ENCODE measurements at regions not wholly inside any gene's neighbourhood (a gene's known extent, or its start where the extent isn't known, plus 50 kb on each side); places are given as distances from the start of the nearest gene placed in this dataset.

DNA sequence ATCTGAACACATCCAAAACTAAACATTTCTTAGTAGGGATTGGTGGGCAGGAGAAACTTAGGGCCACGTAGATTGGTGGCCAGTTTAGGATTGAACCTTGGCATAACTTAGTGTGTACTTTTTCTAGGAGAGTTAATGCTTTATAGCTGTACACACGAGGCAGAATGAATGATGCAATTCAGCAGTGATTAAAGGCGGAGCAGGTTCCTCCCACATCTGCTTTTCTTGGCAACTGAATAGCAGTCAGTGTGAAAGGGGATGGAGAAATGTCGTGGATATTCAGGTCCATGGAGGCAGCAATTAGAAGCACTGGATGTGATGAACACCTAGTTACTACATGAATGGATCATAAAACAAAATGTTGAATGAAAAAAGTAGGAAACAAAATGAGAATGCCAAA, 493.8 kb downstream of the FUT8 start:
- H3K4me1 ChIP-seq (ENCODE audit: low read length) = no peaks in the 10 kb centered on the region
- no peak for DNase-seq
- H3K27ac ChIP-seq (ENCODE audit: low read length) = no peak overlapping the region
- TF ChIP-seq CTCF (IDR thresholded peaks at IDR 0.05; ENCODE audit: low read length) (no peak), EZH2 (optimal IDR thresholded peaks at IDR 0.05; ENCODE audit: low read depth, low read length) (no peak), EZH2phosphoT487 (IDR thresholded peaks at IDR 0.05; ENCODE audit: low read length) (no peak)
- no peak overlapping the region for H3K4me3 ChIP-seq (ENCODE audit: low read length)
- H3K27me3 ChIP-seq (replicated peaks; ENCODE audit: insufficient read depth, low read length) = no peaks in the 10 kb centered on the region
- H3K9me3 ChIP-seq (replicated peaks; ENCODE audit: insufficient read depth, low read length) = no peaks in the 10 kb centered on the region
- no peaks in the 10 kb centered on the region for H3K9me2 ChIP-seq (replicated peaks; ENCODE audit: insufficient read depth, low read length)
- H3F3A ChIP-seq (ENCODE audit: insufficient read depth, low read length) = no peaks in the 10 kb centered on the region
- H4K20me1 ChIP-seq (ENCODE audit: insufficient read depth, low read length) = no peaks in the 10 kb centered on the region
- H3K79me2 ChIP-seq (ENCODE audit: low read length) = no peaks in the 10 kb centered on the region
- H3K9ac ChIP-seq (ENCODE audit: low read length) = no peak overlapping the region
- H3K36me3 ChIP-seq (replicated peaks; ENCODE audit: insufficient read depth, low read length) = no peaks in the 10 kb centered on the region
- no peak overlapping the region for H2AFZ ChIP-seq (ENCODE audit: low read length)
- H3K4me2 ChIP-seq (ENCODE audit: low read depth, low read length) = no peak overlapping the region

GRCh38 chr14:65906948-65907347, 494.4 kb downstream of the FUT8 start:
- Histone ChIP-seq H2AFZ (ENCODE audit: low read length) (no peak overlapping the region), H3K9ac (ENCODE audit: low read length) (no peak overlapping the region), H3K36me3 (replicated peaks; ENCODE audit: insufficient read depth, low read length) (no peaks in the 10 kb centered on the region), H3K4me2 (ENCODE audit: low read depth, low read length) (no peak overlapping the region), H3K79me2 (ENCODE audit: low read length) (no peaks in the 10 kb centered on the region), H3K4me3 (ENCODE audit: low read length) (no peak overlapping the region), H3K4me1 (ENCODE audit: low read length) (no peaks in the 10 kb centered on the region), H3F3A (ENCODE audit: insufficient read depth, low read length) (no peaks in the 10 kb centered on the region), H3K9me3 (replicated peaks; ENCODE audit: insufficient read depth, low read length) (no peaks in the 10 kb centered on the region), H3K9me2 (replicated peaks; ENCODE audit: insufficient read depth, low read length) (no peaks in the 10 kb centered on the region), H4K20me1 (ENCODE audit: insufficient read depth, low read length) (no peaks in the 10 kb centered on the region), H3K27me3 (replicated peaks; ENCODE audit: insufficient read depth, low read length) (no peaks in the 10 kb centered on the region), H3K27ac (ENCODE audit: low read length) (no peak overlapping the region)
- DNase-seq = no peak
- TF ChIP-seq EZH2phosphoT487 (IDR thresholded peaks at IDR 0.05; ENCODE audit: low read length) (no peak), EZH2 (optimal IDR thresholded peaks at IDR 0.05; ENCODE audit: low read depth, low read length) (no peak), CTCF (IDR thresholded peaks at IDR 0.05; ENCODE audit: low read length) (no peak)

- Histone ChIP-seq H2AFZ (ENCODE audit: low read length) (no peak overlapping the region), H3K9ac (ENCODE audit: low read length) (no peak overlapping the region), H4K20me1 (ENCODE audit: insufficient read depth, low read length) (no peaks in the 10 kb centered on the region), H3K4me1 (ENCODE audit: low read length) (no peaks in the 10 kb centered on the region), H3K9me3 (replicated peaks; ENCODE audit: insufficient read depth, low read length) (no peaks in the 10 kb centered on the region), H3F3A (ENCODE audit: insufficient read depth, low read length) (no peaks in the 10 kb centered on the region), H3K9me2 (replicated peaks; ENCODE audit: insufficient read depth, low read length) (no peaks in the 10 kb centered on the region), H3K4me2 (ENCODE audit: low read depth, low read length) (no peak overlapping the region), H3K27me3 (replicated peaks; ENCODE audit: insufficient read depth, low read length) (no peaks in the 10 kb centered on the region), H3K79me2 (ENCODE audit: low read length) (no peaks in the 10 kb centered on the region), H3K4me3 (ENCODE audit: low read length) (no peak overlapping the region), H3K27ac (ENCODE audit: low read length) (no peak overlapping the region), H3K36me3 (replicated peaks; ENCODE audit: insufficient read depth, low read length) (no peaks in the 10 kb centered on the region)
- TF ChIP-seq EZH2phosphoT487 (IDR thresholded peaks at IDR 0.05; ENCODE audit: low read length) = no peak
- no peak for DNase-seq
Observed at GRCh38 chr14:65910108-65910786, 497.7 kb downstream of the FUT8 start.

GRCh38 chr14:65915125-65915524, 502.6 kb downstream of the FUT8 start:
- Histone ChIP-seq H3K27ac (ENCODE audit: low read length) (no peak overlapping the region), H3K79me2 (ENCODE audit: low read length) (no peaks in the 10 kb centered on the region), H3K9me2 (replicated peaks; ENCODE audit: insufficient read depth, low read length) (no peaks in the 10 kb centered on the region), H3F3A (ENCODE audit: insufficient read depth, low read length) (no peaks in the 10 kb centered on the region), H2AFZ (ENCODE audit: low read length) (no peak overlapping the region), H4K20me1 (ENCODE audit: insufficient read depth, low read length) (no peaks in the 10 kb centered on the region), H3K4me1 (ENCODE audit: low read length) (no peaks in the 10 kb centered on the region), H3K4me3 (ENCODE audit: low read length) (no peak overlapping the region), H3K9ac (ENCODE audit: low read length) (no peak overlapping the region), H3K36me3 (replicated peaks; ENCODE audit: insufficient read depth, low read length) (no peaks in the 10 kb centered on the region), H3K9me3 (replicated peaks; ENCODE audit: insufficient read depth, low read length) (no peaks in the 10 kb centered on the region), H3K4me2 (ENCODE audit: low read depth, low read length) (no peak overlapping the region), H3K27me3 (replicated peaks; ENCODE audit: insufficient read depth, low read length) (no peaks in the 10 kb centered on the region)
- DNase-seq = no peak
- TF ChIP-seq EZH2 (optimal IDR thresholded peaks at IDR 0.05; ENCODE audit: low read depth, low read length) (no peak), EZH2phosphoT487 (IDR thresholded peaks at IDR 0.05; ENCODE audit: low read length) (no peak), CTCF (IDR thresholded peaks at IDR 0.05; ENCODE audit: low read length) (no peak)
